ENCODE measurements at regions not wholly inside any gene's neighbourhood (a gene's known extent, or its start where the extent isn't known, plus 50 kb on each side); places are given as distances from the start of the nearest gene placed in this dataset.

DNA sequence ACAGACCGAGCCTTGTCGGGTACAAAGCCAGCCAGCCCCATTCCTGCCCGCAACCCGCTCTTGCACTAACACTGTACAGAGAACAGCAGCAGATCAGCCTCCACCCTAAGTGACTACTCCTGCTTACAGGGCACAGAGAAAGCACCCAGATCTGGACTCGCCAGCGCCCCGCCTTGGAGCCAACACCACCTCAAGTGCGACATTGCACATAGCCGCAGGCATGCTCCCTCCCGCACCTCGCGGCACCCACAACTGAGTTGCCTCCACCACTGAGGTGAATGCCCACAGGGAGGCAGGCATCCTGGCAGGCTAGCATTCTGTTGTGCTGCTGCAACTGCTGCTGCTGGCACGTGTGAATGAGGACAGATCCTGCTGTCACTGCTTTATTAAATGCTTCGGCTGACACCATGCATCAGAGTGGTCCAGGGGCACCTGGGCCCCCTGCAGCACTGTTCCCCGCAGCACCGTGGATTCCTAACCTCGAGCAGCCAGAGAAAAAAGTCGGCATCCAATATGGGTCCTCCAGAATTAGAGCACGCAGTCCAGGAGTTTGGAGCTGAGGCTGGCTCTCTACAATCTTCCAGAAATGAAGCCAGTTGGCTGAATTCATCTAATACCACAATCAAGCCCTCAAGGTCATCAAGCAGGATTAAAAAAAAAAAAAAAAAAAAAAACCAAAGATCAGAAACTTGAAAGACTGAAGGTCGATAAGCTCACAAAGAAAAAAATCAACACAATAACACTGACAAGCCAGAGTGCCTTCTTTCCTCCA, 352.9 kb downstream of the GASK1B start:
- Histone ChIP-seq H3K27me3 (ENCODE audit: control insufficient read depth, insufficient read depth, low read length) (no peaks in the 10 kb centered on the region), H3K4me3 (ENCODE audit: low read depth, low read length) (no peak overlapping the region), H3K36me3 (ENCODE audit: control insufficient read depth, insufficient read depth, low read length) (no peaks in the 10 kb centered on the region)
- TF ChIP-seq, protein P1, sequence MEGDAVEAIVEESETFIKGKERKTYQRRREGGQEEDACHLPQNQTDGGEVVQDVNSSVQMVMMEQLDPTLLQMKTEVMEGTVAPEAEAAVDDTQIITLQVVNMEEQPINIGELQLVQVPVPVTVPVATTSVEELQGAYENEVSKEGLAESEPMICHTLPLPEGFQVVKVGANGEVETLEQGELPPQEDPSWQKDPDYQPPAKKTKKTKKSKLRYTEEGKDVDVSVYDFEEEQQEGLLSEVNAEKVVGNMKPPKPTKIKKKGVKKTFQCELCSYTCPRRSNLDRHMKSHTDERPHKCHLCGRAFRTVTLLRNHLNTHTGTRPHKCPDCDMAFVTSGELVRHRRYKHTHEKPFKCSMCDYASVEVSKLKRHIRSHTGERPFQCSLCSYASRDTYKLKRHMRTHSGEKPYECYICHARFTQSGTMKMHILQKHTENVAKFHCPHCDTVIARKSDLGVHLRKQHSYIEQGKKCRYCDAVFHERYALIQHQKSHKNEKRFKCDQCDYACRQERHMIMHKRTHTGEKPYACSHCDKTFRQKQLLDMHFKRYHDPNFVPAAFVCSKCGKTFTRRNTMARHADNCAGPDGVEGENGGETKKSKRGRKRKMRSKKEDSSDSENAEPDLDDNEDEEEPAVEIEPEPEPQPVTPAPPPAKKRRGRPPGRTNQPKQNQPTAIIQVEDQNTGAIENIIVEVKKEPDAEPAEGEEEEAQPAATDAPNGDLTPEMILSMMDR (IDR thresholded peaks at IDR 0.05; ENCODE audit: insufficient read depth, low read length, severe bottlenecking), result no peak
- FAIRE-seq (no peak), DNase-seq (ENCODE audit: low read depth) (no peak)

DNA sequence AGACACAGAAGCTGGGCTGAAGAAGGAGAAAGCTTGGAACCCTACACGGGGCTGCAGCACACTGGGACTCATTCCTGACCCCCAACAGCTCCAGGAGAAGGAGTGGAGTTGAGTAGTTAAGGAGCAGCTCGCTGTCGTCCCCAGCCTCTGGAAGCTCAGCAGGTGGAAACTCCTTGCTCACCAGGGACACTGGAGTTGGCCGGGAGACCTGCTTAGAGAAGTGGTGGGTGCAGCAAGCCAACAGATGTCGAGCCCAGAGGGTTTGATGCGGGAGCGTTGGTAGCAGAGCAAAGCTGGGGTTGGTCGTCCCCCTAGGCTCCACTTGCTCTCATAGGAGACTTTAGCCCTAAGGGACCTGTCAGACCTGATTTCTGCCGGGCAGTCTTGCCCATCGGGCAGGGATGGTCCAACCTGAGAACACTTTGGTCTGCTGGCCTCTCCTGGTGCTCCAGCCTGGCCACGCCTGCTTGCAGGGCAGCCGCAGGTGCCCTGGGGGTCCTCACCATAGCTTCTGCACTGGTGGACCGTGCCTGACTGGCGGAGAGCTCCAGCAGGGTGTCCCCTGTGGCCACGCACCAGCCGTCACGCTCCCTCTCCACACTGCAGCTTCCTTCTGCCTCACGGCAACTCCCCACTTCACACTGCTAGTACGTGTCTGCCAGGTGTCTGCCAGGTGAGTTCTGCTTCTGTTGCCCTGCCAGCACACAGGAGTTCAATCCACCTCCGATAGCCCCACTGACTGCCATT, 353.7 kb downstream of the GASK1B start:
- Histone ChIP-seq H3K4me3 (ENCODE audit: low read depth, low read length) (no peak overlapping the region), H3K36me3 (ENCODE audit: control insufficient read depth, insufficient read depth, low read length) (no peaks in the 10 kb centered on the region), H3K27me3 (ENCODE audit: control insufficient read depth, insufficient read depth, low read length) (no peaks in the 10 kb centered on the region)
- DNase-seq (ENCODE audit: low read depth) (no peak), FAIRE-seq (no peak)
- TF ChIP-seq, protein P1 (IDR thresholded peaks at IDR 0.05; ENCODE audit: insufficient read depth, low read length, severe bottlenecking), result no peak

- DNase-seq (ENCODE audit: low read depth) (peak; percentile 64), FAIRE-seq (no peak)
- TF ChIP-seq, protein P1 (IDR thresholded peaks at IDR 0.05; ENCODE audit: insufficient read depth, low read length, severe bottlenecking), result no peak
Measured at GRCh38 chr4:157810137-157810774, 362.6 kb downstream of the GASK1B start.

GRCh38 chr4:157808796-157809383, 363.9 kb downstream of the GASK1B start:
- DNase-seq (ENCODE audit: low read depth) (no peak), FAIRE-seq (no peak)
- Histone ChIP-seq H3K27me3 (ENCODE audit: control insufficient read depth, insufficient read depth, low read length) (no peaks in the 10 kb centered on the region), H3K36me3 (ENCODE audit: control insufficient read depth, insufficient read depth, low read length) (no peaks in the 10 kb centered on the region), H3K4me3 (ENCODE audit: low read depth, low read length) (no peak overlapping the region)
- TF ChIP-seq, protein P1 (IDR thresholded peaks at IDR 0.05; ENCODE audit: insufficient read depth, low read length, severe bottlenecking), result no peak

More at GRCh38 chr4:157810137-157810774, 362.6 kb downstream of the GASK1B start:
- Histone ChIP-seq H3K27me3 (ENCODE audit: control insufficient read depth, insufficient read depth, low read length) (no peaks in the 10 kb centered on the region), H3K4me3 (ENCODE audit: low read depth, low read length) (no peak overlapping the region), H3K36me3 (ENCODE audit: control insufficient read depth, insufficient read depth, low read length) (no peaks in the 10 kb centered on the region)

DNA sequence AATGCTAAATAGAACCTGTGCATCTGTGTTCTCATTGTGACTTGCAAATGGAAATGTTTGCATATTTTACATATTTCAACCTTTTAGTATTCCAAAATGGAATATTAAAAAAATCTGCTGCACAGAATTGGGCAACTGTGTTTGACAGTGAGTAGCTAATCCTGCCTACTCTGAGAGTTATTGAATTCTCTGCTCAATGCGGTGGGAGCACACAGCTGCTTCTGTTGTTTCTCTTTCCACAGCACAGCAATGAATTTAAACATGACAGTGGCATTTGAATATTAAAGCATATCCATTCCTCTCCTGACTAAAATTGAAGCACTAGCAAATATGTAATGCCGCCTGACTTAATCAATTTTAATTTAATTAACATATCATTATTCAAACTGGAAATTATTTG, 366.6 kb downstream of the GASK1B start:
- no peaks in the 10 kb centered on the region for H3K27me3 ChIP-seq (ENCODE audit: control insufficient read depth, insufficient read depth, low read length)
- TF ChIP-seq, protein P1 (IDR thresholded peaks at IDR 0.05; ENCODE audit: insufficient read depth, low read length, severe bottlenecking), result no peak
- no peak overlapping the region for H3K4me3 ChIP-seq (ENCODE audit: low read depth, low read length)
- no peaks in the 10 kb centered on the region for H3K36me3 ChIP-seq (ENCODE audit: control insufficient read depth, insufficient read depth, low read length)
- FAIRE-seq, result no peak
- DNase-seq (ENCODE audit: low read depth), result no peak

Measured in bronchial epithelial cell (primary cell).